NB4 (cell line): ENCODE measurements at regions not wholly inside any gene's neighbourhood (a gene's known extent, or its start where the extent isn't known, plus 50 kb on each side); places are given as distances from the start of the nearest gene placed in this dataset.

ENCODE experiments used
- DNase-seq: peaks from one replicate; pipeline ENCODE4 v3.0.0; 2010; ENCODE audit warnings: low read depth
- H3K4me3 ChIP-seq: one replicate; pipeline ENCODE4 v1.5.1; 2011; ENCODE audit warnings: mild to moderate bottlenecking, low read depth, low read length, moderate library complexity
- MYC ChIP-seq: IDR thresholded peaks from 2 replicates; pipeline ENCODE4 v1.6.1; 2011; ENCODE audit warnings: low read depth, low read length
- POLR2A ChIP-seq: IDR thresholded peaks from 2 replicates; pipeline ENCODE4 v1.6.1; 2011; ENCODE audit warnings: mild to moderate bottlenecking; ENCODE audit not compliant: insufficient read length; ENCODE audit errors: extremely low read depth
- TF ChIP-seq, protein P1 (sequence below): IDR thresholded peaks from 2 replicates; pipeline ENCODE4 v1.6.1; 2011; ENCODE audit warnings: low read depth, low read length
- TF ChIP-seq, protein P2 (sequence below): IDR thresholded peaks from one replicate; pipeline ENCODE4 v1.5.1; 2012; ENCODE audit warnings: low read depth, low read length

DNA sequence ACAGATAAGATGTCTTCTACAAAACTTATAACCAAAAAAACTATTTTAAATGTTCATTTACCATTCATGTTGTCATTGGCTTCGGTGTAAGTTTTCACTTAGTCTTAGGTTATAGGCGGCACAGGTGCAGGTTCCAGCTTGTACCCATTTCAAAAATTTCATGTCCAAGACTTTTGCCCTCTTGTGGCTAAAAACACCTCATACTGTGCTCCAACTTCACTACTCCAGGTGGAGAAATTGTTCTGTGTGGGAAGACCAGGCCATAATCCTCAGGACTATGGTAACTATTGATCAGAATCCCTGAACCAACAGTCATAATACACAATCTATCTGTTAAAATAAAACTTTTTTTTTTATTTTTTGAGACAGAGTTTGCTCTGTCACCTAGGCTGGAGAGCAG is 95.2 kb upstream of the ATP11B start:
- TF ChIP-seq, protein P1, sequence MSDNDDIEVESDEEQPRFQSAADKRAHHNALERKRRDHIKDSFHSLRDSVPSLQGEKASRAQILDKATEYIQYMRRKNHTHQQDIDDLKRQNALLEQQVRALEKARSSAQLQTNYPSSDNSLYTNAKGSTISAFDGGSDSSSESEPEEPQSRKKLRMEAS: no peak
- TF ChIP-seq MYC (no peak), POLR2A (no peak)
- TF ChIP-seq, protein P2, sequence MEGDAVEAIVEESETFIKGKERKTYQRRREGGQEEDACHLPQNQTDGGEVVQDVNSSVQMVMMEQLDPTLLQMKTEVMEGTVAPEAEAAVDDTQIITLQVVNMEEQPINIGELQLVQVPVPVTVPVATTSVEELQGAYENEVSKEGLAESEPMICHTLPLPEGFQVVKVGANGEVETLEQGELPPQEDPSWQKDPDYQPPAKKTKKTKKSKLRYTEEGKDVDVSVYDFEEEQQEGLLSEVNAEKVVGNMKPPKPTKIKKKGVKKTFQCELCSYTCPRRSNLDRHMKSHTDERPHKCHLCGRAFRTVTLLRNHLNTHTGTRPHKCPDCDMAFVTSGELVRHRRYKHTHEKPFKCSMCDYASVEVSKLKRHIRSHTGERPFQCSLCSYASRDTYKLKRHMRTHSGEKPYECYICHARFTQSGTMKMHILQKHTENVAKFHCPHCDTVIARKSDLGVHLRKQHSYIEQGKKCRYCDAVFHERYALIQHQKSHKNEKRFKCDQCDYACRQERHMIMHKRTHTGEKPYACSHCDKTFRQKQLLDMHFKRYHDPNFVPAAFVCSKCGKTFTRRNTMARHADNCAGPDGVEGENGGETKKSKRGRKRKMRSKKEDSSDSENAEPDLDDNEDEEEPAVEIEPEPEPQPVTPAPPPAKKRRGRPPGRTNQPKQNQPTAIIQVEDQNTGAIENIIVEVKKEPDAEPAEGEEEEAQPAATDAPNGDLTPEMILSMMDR: no peak
- no peak overlapping the region for H3K4me3 ChIP-seq
- no peak for DNase-seq

DNA sequence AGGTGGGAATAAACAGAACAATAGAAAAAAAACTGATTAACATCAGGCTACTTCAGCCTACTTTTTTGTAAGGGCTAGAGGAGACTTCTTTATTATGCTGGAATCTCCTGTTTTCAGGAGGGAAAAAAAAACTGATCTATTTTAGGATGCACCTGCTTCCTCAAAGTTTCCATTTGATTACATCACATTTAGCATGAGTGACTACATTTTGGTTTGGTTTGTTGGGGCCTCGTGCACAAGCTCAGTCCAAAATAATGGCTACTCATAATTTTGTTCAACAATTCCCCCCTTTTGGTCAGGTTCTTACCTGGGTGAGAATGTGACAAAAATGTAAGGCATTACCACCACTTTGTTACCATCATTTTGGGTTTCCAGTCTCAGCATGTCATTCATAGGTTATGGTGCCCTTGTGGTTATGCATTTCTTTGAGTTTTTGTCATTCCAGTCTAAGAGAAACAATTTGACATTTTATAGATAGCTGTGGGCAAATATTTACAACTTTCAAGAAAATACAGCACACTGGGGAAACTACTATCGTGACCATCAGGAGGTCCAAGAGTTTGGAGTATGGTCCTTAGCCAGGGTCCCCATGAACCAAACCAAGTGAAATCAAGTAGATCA is 93.6 kb upstream of the ATP11B start:
- DNase-seq: no peak
- TF ChIP-seq, protein P2: no peak
- TF ChIP-seq, protein P1: no peak

DNA sequence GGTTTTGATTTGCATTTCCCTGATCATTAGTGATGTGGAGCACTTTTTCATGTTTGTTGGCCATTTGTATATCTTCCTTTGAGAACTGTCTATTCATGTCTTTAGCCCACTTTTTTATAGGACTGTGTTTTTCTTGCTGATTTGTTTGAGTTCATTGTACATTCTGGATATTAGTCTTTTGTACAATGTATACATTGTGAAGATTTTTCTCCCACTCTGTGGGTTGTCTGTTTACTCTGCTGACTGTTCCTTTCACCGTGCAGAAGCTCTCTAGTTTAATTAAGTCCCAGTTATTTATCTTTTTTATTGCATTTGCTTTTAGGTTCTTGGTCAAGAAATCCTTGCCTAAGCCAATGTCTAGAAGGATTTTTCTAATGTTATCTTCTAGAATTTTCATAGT is 91.1 kb upstream of the ATP11B start:
- DNase-seq: no peak
- no peak overlapping the region for H3K4me3 ChIP-seq
- TF ChIP-seq POLR2A: no peak
- no peak for TF ChIP-seq MYC
- TF ChIP-seq, protein P1: no peak
- TF ChIP-seq, protein P2: no peak

More for the DNA sequence above, 93.6 kb upstream of the ATP11B start:
- H3K4me3 ChIP-seq: no peak overlapping the region

DNA sequence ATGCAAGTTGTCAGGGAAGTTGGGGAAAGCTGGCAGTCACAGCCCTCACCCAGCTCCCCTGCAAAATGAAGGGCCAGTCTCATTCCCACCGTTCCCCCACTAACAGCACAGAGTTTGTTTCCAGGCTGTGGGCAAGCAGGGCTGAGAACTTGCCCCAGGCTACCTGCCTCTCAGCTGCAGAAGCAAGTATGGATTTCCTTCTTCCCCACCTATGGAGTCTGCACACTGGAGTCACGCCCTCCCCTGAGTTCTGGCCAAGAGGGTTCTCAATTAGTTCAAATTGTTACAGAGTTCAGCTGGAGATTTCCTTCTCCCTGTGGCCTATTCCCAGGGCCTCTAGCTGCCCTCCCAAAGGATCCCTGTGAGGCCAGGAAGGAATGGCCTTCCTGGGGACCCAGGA is 90.1 kb upstream of the ATP11B start:
- DNase-seq: no peak
- H3K4me3 ChIP-seq: no peak overlapping the region
- TF ChIP-seq MYC: no peak
- TF ChIP-seq, protein P2: no peak

DNA sequence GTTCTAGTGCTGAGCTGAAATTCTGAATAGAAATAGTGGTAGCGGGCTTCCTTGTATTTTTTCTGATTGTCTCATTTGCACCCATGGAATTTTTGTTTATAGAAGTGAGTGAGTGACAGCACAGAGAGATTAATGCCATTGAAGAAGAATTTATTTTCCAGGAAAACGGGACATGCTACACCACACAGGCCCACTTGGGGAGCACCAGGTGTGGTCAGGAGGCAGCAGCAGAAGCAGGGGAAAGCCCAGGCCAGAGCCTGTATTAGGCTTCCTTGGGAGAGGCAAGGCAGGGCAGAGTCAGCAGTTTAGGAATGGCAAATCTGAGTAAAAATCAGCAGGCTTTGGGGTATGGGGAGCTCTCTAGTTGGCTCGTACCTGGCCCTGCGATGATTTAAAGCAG is 88.4 kb upstream of the ATP11B start:
- DNase-seq: no peak
- no peak overlapping the region for H3K4me3 ChIP-seq
- TF ChIP-seq, protein P2: no peak
- TF ChIP-seq MYC (no peak), POLR2A (no peak)
- TF ChIP-seq, protein P1: no peak

DNA sequence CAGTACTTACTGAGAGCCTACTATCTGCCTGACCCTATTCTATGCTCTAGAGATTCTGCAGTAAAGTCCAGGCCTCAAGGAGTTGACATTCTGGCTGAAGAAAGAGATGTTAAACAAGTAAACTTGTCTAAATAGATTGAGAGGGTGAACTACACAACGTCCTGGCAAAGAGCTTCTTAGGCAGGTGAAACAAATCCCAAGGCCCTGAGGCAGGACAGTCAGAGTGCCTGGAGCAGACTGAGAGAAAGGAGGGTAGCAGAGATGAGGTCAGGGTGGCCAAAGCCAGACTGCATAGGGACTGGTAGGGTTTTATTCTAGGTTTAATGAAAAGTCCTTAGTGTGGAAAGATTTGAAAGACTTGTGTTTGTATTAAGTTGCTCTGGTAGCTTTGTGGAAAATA is 84.5 kb upstream of the ATP11B start:
- no peak for DNase-seq
- no peak overlapping the region for H3K4me3 ChIP-seq
- no peak for TF ChIP-seq POLR2A
- TF ChIP-seq, protein P2: no peak
- no peak for TF ChIP-seq MYC
- TF ChIP-seq, protein P1: no peak
